ENCODE measurements at regions not wholly inside any gene's neighbourhood (a gene's known extent, or its start where the extent isn't known, plus 50 kb on each side); places are given as distances from the start of the nearest gene placed in this dataset.
"Not testable (repeated sequence)": the region's sequence is repeated elsewhere in the genome, so short reads cannot be mapped to it uniquely, and the experiment has no call there.

DNA sequence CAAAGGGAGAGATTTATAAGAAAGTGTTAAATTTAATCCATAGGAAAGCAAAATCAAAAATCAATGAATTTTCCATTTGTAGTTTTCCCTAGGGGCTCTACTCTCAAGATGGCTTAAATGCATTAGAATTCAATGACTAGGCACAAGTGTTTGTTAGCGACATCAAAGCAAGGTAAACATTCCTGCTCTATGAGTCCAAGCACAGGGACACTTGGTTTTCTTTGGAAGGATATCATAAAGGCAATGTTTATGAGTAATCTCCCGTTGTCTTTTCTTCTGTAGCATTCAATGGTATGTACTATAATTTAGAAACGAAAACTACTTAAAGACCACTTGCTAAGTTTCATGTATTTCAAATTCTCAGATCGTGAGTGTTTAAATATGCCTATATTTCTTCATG is 54.8 kb upstream of the ZNF717 start:
- DNase-seq (ENCODE audit: low read depth in 4 of 4, low spot score in 3 of 4), result not testable (repeated sequence)

DNA sequence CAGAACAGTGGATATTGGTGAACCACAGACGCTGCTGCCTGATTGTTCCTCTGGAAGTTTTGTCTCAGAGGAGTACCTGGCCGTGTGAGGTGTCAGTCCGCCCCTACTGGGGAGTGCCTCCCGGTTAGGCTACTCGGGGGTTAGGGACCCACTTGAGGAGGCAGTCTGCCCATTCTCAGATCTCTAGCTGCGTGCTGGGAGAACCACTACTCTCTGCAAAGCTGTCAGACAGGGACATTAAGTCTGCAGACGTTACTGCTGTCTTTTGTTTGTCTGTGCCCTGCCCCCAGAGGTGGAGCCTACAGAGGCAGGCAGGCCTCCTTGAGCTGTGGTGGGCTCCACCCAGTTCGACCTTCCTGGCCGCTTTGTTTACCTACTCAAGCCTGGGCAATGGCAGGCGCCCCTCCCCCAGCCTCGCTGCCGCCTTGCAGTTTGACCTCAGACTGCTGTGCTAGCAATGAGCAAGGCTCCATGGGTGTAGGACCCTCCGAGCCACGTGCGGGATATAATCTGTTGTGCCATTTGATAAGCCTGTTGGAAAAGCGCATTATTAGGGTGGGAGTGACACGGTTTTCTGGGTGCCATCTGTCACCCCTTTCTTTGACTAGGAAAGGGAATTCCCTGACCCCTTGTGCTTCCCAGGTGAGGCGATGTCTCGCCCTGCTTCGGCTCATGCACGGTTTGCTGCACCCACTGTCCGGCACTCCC is 65.1 kb upstream of the ZNF717 start:
- DNase-seq (ENCODE audit: low read depth in 4 of 4, low spot score in 3 of 4), result not testable (repeated sequence)

DNA sequence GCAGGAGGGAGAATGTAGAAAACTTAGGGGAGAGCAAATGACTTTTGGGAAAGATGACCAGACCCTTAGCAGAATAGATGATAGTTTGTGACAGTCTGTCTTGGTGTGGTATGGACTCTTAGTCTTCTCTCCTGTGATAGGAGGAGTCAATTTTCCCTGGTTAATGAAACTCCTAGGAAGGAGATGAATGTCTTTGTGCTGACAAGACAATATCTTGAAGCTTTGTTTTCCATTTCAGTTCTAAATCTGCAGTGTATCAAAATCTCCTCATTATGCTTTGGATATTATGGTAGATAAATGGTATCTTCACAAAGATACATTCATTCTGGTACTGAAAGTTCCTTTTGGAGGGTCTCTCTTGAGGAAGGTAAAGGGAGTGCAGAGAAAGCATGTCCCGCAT is 77.8 kb upstream of the ZNF717 start:
- DNase-seq (ENCODE audit: low read depth in 4 of 4, low spot score in 3 of 4), result no peak

DNA sequence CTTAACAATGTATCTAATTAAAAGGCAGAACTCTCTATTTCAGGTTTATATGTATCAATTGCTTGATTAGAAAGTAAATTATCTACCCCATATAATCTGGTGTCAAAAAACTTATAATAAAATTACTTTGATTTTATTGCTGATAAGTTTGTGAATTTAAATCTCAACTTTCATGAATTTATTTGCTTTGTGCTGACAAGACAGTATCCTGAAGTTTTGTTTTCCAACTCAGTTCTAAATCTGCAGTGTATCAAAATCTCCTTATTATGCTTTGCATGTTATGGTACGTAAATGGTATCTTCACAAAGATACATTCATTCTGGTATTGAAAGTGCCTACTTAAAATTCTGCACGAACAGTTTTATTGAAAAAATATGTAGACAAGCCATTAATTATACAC is 78.5 kb upstream of the ZNF717 start:
- no peak for DNase-seq (ENCODE audit: low read depth in 4 of 4, low spot score in 3 of 4)

DNA sequence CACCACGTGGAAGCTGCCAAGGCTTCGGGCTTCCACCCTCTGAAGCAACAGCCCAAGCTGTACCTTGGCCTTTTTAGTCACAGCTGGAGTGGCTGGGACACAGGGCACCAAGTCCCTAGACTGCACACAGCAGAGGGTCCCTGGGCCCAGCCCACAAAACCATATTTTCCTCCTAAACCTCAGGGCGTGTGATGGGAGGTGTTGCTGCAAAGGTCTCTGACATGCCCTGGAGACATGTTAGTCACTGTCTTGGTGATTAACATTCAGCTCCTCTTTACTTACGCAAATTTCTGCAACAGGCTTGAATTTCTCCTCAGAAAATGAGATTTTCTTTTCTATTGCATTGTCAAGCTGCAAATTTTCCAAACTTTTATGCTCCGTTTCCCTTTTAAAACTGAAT is 98.4 kb upstream of the ZNF717 start:
- DNase-seq (ENCODE audit: low read depth in 4 of 4, low spot score in 3 of 4), result not testable (repeated sequence)

DNA sequence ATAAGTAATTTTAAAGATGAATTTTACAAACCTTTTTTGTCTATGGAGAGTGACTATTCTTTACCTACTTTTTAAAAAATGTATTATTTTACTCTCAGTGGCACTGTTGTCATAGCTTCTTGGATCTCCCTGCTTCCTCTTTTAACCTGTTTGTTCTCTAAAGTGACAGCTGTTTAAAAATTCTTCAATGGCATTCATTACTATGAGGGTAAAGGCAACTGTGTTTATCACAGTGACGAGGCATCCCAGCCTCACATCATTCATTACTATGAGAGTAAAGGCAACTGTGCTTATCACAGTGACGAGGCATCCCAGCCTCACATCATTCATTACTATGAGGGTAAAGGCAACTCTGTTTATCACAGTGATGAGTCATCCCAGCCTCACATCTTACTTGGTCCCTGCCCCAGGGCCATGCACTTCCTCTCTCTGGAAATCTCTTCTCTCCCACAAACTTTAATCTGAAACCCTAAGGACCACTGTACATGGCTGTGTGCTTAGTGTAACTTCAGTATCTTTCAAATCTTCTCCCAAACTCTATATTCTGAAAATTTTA is 101.7 kb upstream of the ZNF717 start:
- DNase-seq (ENCODE audit: low read depth in 4 of 4, low spot score in 3 of 4), result no peak

DNA sequence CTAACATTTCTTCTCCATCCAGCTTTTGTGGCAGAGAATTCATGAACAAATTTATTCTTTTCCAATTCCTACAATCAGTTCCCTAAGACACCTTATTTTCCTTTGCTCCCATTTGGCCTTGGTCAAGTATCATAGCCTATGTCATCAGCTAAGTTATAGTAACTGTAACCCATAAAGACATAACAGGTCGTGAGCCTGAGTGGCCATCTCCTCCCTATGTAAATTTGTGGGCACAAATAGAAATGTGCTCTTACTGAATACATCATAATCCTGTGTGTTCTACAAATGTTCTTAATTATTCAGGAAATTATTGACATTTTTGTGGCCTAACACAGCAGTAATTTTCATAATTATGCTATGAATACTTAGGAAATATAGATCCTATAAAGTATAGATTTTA is 108.9 kb upstream of the ZNF717 start:
- DNase-seq (ENCODE audit: low read depth in 4 of 4, low spot score in 3 of 4), result no peak

DNA sequence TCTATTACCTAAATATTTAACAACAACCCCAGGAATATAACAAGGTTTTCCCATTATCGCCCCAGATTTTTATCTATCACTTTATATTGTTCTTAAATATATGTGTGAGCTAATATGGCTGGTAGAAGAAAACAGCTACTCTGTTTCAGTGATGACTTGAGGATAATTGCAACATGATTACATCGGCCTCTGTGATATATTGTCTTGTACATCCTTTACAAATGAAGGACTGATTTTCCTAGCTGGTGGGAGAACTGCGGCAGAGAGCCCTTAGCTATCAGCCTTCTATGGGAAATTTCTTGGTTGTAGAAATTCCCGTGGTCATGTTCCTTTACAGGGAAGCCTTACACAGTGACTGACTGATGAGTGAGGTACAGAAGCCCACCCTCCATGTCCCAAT is 110.9 kb upstream of the ZNF717 start:
- no peak for DNase-seq (ENCODE audit: low read depth in 4 of 4, low spot score in 3 of 4)

DNA sequence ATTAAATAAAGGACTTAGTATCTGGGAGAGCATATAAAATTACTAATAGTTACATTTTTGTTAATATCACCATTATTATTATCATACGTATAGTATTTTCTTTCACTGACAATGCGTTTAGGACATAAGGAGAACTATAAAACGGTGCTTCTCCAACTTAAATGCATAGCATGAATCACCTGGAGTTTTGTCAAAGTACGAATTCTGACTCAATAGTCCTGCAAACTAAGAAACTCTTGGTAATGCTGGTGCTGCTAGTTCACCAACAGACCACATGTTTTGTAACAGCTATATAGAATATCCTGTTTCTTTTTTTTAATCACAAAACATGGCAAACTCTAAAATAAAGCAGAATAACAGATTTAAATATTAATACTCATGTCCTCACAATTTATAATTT is 116.1 kb upstream of the ZNF717 start:
- DNase-seq (ENCODE audit: low read depth in 4 of 4, low spot score in 3 of 4), result not testable (repeated sequence)

DNA sequence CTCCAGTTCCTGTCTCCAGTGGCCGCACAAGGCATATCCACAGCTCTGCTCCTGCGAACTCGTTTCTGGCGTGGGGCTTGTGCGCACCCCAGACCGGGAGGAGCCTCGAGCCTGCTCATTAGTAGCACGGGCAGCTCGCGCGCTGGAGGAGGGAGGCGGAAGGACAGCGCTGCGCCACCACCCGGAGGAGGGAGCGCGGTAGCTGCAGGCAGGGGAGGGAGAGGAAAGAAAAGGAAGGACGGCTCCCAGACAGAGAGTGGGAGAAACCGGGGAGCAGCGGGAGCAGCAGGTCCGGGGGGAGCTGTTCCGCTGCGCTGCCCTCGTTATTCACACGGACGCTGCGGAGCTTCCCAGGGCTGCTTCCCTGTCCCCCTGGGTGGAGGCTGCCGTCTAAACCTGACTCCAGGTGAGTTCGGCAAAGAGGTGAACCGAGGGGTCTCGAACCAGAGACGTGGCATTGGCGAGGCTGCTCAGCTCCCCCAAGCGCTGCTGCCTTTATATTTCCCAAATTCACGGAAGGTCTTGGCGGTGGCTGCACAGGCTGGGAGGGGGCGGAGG is 121.3 kb upstream of the ZNF717 start:
- DNase-seq (ENCODE audit: low read depth in 4 of 4, low spot score in 3 of 4), result peak; percentile 22 to 31 (median 29)

DNA sequence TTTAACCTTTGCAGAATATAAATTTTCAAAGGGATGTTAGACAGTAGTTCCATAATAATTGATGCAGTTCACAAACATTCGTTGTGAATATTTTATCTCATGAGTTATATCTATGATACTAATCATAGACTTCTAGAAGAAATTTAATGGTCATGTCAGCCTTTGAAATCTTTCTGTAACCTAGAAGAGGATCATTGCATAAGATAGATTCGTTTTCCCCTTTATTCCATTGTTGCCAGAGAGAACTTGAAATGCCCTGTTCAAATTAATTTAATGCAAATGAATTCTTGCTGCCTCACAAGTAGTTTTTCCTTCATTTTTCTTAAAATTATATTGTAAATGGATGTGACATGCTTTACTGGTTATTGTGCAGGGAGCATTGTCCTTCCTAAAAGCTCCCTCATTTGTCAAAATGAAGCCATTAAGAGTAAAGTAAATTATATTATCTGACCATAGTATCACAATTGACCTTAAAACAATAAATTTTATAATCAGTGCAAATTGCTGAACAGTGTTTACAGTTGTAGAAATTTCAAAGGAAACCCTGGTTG is 128.5 kb upstream of the ZNF717 start:
- DNase-seq (ENCODE audit: low read depth in 4 of 4, low spot score in 3 of 4), result no peak

DNA sequence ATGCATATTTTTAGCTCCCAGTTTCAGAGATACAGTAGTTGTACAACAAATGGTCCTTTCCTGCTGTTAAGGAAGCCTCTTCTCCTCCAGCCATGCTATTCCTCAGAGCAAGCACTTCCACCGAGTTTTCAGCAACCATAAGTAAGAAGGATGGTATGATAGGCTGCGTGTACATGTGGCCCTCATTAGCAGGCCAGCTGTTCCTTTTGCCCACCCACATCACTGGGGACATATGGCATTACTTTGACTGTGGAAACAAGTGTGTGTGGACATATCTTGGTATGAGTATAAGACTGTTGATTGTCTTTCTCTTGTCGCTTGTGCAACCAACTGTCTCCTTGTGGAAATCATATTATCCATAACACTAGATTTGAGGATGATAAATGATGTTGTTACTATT is 129.4 kb upstream of the ZNF717 start:
- not testable (repeated sequence) for DNase-seq (ENCODE audit: low read depth in 4 of 4, low spot score in 3 of 4)

DNA sequence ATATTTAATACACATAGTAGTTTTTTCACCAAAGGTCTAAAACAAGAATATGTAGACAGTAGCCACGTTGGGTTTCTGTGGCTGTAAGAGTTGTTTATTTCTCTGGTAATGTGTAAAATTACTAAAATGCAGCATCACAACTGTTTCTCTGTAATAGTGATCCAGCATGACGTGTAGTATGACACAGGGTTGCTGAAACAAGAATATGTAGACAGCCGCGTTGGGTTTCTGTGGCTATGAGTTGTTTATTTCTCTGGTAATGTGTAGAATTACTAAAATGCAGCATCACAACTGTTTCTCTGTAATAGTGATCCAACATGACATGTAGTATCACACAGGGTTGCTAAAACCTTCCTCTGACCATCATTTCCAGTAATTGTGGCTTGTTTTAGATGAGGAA is 153.6 kb upstream of the ZNF717 start:
- no peak for DNase-seq (ENCODE audit: low read depth in 4 of 4, low spot score in 3 of 4)

DNA sequence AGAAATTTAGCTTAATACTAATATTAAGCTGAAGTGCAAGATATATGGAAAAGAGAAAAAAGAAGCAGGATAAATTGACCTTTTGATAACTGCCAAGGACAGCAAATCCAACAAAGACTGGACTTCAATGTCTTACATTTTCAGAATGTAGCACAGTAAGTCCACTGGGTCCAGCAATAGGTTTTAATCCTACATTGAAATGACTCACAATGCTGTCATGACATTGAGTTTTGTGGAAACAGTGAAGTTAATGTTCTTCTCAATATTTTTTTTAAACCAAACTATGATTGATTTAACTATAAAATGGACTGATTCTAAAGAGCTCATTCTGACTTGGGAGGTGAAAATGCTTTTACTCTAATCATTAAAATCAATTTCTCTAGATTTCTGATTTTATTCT is 166.6 kb upstream of the ZNF717 start:
- DNase-seq (ENCODE audit: low read depth in 4 of 4, low spot score in 3 of 4), result no peak

DNA sequence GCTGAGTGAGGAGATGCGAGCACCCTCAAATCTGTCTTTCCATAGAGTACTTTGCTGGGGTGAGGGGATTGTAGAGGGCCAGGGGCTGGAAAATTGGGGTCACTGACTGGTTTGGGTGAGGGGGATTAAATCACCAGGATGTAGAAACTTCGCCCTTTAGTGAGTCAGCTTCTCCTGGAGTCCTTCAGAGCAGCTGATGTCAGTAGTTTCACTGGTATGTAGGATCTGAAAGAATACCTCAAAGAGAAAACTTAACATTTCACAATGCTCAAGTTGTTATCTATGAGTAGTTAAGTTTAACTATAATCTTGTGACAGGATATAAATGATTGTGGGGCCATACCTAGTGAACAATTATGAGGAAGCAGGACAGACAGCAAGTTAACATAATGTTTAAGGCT is 174.7 kb upstream of the ZNF717 start:
- DNase-seq (ENCODE audit: low read depth in 4 of 4, low spot score in 3 of 4), result not testable (repeated sequence)

DNA sequence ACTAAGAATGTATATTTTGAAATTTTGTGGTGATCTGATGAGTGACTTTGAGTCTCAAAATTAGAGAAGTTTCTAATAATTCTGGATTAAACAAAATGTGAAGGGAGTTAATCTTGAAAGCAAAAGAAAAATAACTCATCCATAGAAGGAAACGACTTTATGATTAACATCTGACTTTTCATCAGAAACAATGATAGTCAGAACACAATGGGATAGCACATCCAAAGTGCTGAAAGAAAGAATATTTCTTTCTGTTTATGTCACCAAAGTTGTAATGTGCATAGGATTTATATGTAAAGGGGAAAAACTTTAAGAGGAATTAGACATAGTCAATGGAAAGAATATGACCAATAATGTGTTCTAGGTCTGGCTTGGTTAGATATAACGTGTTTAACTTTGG is 176.7 kb upstream of the ZNF717 start:
- DNase-seq (ENCODE audit: low read depth in 4 of 4, low spot score in 3 of 4), result not testable (repeated sequence)

DNA sequence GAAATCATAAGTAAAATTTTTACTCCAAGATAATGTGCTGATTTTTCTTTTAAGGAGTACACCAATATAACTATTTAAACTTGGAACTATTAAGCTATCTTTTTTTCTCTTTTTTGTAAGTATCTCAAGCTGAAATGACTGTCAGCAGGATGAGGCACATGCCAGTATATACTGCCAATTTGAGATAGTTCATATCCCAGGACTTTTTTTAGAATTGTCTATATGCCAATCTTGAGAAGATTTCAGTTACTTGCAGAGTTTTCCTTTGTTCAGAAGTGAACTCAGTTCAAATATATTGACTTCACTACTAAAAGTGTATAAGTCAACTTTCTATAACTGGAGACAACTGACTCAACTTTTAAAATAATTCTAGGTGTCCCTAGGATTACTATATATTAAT is 181.7 kb upstream of the ZNF717 start:
- DNase-seq (ENCODE audit: low read depth in 4 of 4, low spot score in 3 of 4), result no peak

DNA sequence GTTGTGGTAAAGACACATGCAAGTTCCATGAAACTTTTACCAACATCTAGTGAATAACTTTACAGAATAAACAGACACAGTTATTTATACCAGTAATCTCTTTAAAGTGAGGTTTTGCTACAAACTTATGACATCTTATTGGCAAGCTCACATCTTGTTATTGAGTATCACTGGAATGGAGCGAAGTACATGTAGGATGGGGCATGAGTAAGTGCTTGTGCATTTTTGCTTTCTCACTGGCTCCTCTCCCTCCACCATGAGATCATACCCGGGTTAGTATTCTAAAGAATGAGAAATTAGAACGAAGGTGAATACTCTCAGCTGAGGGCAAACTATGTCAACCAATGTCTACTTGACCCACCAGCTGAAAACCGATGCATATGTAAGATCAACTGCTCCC is 193.3 kb upstream of the ZNF717 start:
- DNase-seq (ENCODE audit: low read depth in 4 of 4, low spot score in 3 of 4), result no peak

DNA sequence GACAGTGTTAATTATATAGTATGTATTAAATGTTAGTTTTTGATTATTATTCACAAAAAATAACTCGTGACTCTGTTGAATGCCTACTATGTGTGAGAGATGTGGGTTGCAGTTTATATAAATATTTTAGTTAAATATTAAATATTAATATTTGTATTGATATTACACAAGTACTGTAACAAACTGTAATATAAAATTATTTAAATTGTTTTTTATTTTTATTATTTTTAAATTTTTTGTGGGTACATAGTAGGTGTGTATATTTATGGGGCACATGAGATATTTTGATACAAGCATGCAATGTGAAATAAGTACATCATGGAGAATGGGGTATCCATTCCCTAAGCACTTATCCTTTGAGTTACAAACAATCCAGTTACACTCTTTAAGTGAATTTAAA is 196.1 kb upstream of the ZNF717 start:
- no peak for DNase-seq (ENCODE audit: low read depth in 4 of 4, low spot score in 3 of 4)

DNA sequence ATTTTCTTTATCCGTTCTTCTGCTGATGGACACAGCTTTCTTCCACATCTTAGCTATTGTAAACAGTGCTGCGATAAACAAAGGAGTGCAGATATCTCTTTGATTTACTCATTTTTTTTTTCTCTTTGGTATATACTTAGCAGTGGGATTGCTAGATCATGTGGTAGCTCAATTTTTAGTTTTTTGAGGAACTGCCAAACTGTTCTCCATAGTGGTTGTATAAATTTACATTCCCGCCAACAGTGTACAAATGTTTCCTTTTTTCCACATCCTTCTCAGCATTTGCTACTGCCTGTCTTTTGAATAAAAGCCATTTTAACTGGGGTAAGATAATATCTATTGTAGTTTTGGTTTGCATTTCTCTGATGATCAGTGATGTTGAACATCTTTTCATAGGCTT is 196.8 kb upstream of the ZNF717 start:
- no peak for DNase-seq (ENCODE audit: low read depth in 4 of 4, low spot score in 3 of 4)

DNA sequence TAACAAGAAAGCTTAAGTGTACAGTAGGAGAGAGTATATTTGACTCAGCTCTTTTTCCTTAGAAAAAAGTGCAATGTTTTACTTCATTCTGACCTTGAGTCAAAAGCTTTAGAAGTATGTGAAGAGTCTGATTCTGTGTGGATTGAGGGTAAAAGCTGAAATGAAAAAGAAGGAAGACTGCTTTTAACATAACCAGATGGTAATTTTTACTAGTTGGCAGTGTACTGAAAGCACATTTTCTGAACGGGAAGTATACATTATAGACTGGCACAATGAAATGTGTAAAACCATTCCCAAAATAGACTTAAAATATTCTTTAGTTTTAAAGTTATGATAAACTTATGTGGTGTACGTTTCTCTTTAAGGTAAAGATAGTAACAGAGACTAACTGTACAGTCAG is 197.8 kb upstream of the ZNF717 start:
- DNase-seq (ENCODE audit: low read depth in 4 of 4, low spot score in 3 of 4), result no peak

DNA sequence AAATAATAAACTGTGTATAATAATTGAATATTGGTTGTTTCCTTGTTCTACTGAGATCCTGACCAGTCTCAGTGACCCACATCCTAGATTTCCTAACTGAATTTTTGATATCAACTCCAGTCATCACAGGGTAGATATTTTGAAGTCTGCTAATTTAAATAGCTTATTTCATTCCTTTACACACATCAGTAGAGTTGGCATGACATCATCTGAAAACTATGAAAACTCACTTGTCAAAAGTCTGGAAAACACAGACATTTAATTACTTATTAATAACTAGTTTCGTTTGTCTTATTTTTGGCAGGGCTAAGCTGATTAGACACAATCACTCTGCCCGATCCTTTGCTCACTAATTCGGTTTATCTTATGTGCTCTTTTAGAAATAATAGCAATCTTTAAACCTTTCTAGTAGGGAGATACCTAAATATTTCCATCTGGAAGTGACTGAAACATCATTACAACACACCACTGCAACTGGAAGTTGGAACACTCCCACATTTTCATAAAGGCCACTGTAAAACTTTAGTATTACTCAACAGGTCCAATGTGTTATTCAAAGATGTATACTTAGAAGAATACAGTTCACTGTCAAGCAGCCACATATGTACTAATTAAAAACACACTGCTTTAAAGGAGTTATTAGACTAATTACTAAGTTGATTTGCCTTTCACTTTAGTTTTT is 198.4 kb upstream of the ZNF717 start:
- peak in 1 of 4 donors; percentile 12 for DNase-seq (ENCODE audit: low read depth in 4 of 4, low spot score in 3 of 4)
